ENCODE measurements at regions not wholly inside any gene's neighbourhood (a gene's known extent, or its start where the extent isn't known, plus 50 kb on each side); places are given as distances from the start of the nearest gene placed in this dataset.
"Not testable (repeated sequence)": the region's sequence is repeated elsewhere in the genome, so short reads cannot be mapped to it uniquely, and the experiment has no call there.

DNA sequence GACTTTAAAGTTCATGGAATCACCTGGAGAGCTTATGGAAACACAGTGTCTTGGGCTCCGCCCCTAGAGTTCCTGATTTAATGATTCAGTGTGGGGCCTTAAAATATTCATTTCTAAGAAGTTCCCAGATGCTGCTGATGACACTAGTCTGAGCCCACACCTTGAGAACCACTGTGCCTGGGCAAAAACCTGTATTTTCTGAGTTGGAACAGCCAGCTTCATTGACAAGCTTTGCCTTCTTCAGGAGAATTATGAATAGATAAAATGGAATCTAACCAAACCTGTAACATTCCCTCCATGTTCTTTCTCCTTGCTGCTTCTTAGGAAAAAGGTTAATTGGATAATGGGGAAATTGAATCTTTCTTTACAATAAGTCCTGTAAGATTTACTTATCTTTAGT is 490.7 kb downstream of the DIPK2A start:
- Histone ChIP-seq H3K4me1 (ENCODE audit: control insufficient read depth, insufficient read depth, low read length) (no peaks in the 10 kb centered on the region), H3K36me3 (ENCODE audit: control insufficient read depth, insufficient read depth, low read length) (no peaks in the 10 kb centered on the region), H3K27ac (ENCODE audit: low read depth, low read length) (no peak overlapping the region), H3K9ac (ENCODE audit: low read length) (no peak overlapping the region), H3K27me3 (ENCODE audit: control insufficient read depth, insufficient read depth, low read length) (no peaks in the 10 kb centered on the region), H3K4me3 (ENCODE audit: low read length) (no peak overlapping the region)

DNA sequence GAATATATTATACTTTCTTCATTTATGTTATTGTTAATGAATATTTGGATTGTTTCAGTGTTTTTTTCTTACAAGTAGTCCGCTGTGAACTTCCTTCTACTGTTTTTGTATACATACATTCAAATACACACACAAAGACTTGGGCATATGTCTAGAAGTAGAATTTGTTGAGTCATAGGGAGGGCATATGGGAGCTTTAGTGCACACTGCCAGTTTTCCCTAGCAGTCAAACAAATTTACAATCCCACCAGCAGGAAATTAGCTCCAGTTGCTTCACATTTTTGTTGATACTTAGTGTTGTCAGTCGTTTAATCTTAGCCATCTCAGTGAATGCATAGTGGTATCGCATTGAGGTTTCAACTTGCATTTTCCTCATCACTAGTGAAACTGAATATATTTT is 492.3 kb downstream of the DIPK2A start:
- Histone ChIP-seq H3K27me3 (ENCODE audit: control insufficient read depth, insufficient read depth, low read length) (no peaks in the 10 kb centered on the region), H3K36me3 (ENCODE audit: control insufficient read depth, insufficient read depth, low read length) (no peaks in the 10 kb centered on the region), H3K4me3 (ENCODE audit: low read length) (no peak overlapping the region), H3K9ac (ENCODE audit: low read length) (no peak overlapping the region), H3K4me1 (ENCODE audit: control insufficient read depth, insufficient read depth, low read length) (no peaks in the 10 kb centered on the region), H3K27ac (ENCODE audit: low read depth, low read length) (no peak overlapping the region)

DNA sequence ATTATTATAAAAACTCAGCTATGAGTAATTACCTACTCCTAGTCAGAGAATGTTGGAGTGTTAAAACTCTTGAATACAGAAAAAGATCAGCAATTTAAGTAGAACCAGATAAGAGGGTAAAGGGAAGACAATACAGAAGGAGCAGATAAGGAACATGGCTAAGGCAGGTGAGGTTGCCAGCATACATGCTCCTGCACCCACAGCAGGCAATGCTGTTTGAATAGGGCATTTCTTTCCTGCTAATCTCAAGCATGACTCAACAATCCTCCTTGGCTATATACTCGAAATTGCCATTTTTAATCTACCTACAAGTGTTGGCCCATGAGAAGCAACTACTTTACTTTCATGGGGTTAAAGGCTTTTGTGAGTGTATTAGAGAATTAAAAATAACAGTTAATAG is 494.5 kb downstream of the DIPK2A start:
- Histone ChIP-seq H3K27me3 (ENCODE audit: control insufficient read depth, insufficient read depth, low read length) (no peaks in the 10 kb centered on the region), H3K4me3 (ENCODE audit: low read length) (no peak overlapping the region), H3K9ac (ENCODE audit: low read length) (no peak overlapping the region), H3K36me3 (ENCODE audit: control insufficient read depth, insufficient read depth, low read length) (no peaks in the 10 kb centered on the region), H3K27ac (ENCODE audit: low read depth, low read length) (no peak overlapping the region), H3K4me1 (ENCODE audit: control insufficient read depth, insufficient read depth, low read length) (no peaks in the 10 kb centered on the region)

DNA sequence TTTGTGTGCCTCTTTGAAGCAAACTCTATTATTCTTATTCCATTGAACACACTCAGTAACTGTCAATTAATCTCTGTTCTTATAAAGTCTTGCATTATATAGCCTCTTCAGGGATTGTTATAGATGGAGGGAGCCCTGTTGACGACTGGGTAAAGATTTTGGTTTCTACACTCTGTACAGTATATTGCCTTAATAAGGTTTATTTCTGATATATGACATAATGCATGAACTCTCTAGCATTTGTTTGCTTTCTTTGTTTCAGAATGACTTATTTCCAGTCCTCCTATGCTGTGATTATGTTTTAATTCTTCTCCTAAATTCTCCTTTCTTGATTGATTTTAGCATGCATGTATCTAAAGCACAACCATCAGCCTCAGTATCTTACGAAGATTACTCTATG is 494.9 kb downstream of the DIPK2A start:
- no peak overlapping the region for H3K4me3 ChIP-seq (ENCODE audit: low read length)
- H3K9ac ChIP-seq (ENCODE audit: low read length) = no peak overlapping the region
- H3K36me3 ChIP-seq (ENCODE audit: control insufficient read depth, insufficient read depth, low read length) = no peaks in the 10 kb centered on the region
- no peaks in the 10 kb centered on the region for H3K27me3 ChIP-seq (ENCODE audit: control insufficient read depth, insufficient read depth, low read length)
- no peaks in the 10 kb centered on the region for H3K4me1 ChIP-seq (ENCODE audit: control insufficient read depth, insufficient read depth, low read length)
- no peak overlapping the region for H3K27ac ChIP-seq (ENCODE audit: low read depth, low read length)

DNA sequence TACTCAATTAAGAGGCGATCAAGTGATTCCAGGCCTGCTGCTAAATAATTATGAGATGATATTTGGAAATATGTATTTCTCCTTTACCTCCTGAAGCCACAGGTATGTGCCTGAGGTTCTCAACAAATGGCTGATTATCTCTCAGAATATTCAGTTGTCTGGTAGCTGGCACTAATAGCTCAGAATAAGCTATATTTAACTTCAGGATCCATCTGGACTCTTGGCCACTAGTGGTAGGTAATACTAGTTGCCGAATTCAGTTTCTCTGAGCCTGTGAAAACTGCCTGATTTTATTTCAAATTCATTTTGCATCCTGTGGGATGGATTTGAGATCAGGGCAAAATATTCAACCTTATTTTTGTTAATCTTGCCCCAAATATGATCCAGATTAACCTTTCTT is 499.0 kb downstream of the DIPK2A start:
- H3K9ac ChIP-seq (ENCODE audit: low read length) = no peak overlapping the region
- H3K4me1 ChIP-seq (ENCODE audit: control insufficient read depth, insufficient read depth, low read length) = no peaks in the 10 kb centered on the region
- no peaks in the 10 kb centered on the region for H3K27me3 ChIP-seq (ENCODE audit: control insufficient read depth, insufficient read depth, low read length)
- H3K36me3 ChIP-seq (ENCODE audit: control insufficient read depth, insufficient read depth, low read length) = no peaks in the 10 kb centered on the region
- no peak overlapping the region for H3K27ac ChIP-seq (ENCODE audit: low read depth, low read length)
- H3K4me3 ChIP-seq (ENCODE audit: low read length) = no peak overlapping the region

DNA sequence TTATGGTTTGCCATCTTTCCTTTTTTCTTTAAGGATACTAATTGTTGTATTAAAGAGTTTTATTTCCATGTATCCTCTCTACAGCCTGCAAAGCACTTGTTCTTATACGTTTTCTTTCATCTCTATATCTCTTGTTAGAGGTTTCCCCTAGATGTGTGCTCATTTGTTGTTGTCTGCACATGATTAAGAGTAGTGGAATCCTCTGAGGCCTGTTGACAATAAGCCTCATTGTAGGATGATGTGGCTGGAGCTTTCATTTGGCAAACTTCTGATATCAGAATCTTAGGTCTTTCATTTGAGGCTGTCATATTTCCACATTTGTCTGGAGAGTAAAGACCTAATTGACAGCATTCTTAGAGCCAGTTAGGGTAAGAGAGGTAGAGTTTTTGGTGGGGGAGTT is 506.0 kb downstream of the DIPK2A start:
- no peak overlapping the region for H3K27ac ChIP-seq (ENCODE audit: low read depth, low read length)
- no peaks in the 10 kb centered on the region for H3K36me3 ChIP-seq (ENCODE audit: control insufficient read depth, insufficient read depth, low read length)
- no peaks in the 10 kb centered on the region for H3K4me1 ChIP-seq (ENCODE audit: control insufficient read depth, insufficient read depth, low read length)
- no peak overlapping the region for H3K4me3 ChIP-seq (ENCODE audit: low read length)
- no peaks in the 10 kb centered on the region for H3K27me3 ChIP-seq (ENCODE audit: control insufficient read depth, insufficient read depth, low read length)
- no peak overlapping the region for H3K9ac ChIP-seq (ENCODE audit: low read length)

DNA sequence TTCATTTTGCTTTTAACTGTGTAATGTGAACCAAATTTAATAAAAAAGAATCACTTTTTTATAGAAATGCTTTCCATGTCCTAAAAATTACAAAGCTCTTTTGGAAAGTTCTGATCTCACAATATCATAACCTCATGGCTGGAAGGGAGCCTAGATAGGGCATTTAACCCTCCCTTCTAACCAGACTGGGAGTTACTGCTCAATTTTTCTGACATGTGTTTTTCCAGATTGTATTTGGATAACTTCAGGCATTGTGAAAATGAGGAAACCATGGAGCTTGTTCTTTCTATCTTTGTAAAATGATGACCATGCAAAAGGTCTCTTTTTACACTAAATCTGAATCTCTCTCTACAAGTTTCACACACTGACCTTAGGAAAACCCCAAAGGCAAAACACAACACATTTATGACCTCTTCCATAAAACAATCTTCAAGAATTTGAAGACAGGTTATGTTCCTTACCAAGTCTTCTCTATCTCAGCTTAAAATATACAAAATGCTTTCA is 508.8 kb downstream of the DIPK2A start:
- Histone ChIP-seq H3K4me3 (ENCODE audit: low read length) (no peak overlapping the region), H3K27ac (ENCODE audit: low read depth, low read length) (no peak overlapping the region), H3K9ac (ENCODE audit: low read length) (no peak overlapping the region), H3K36me3 (ENCODE audit: control insufficient read depth, insufficient read depth, low read length) (no peaks in the 10 kb centered on the region), H3K27me3 (ENCODE audit: control insufficient read depth, insufficient read depth, low read length) (no peaks in the 10 kb centered on the region), H3K4me1 (ENCODE audit: control insufficient read depth, insufficient read depth, low read length) (no peaks in the 10 kb centered on the region)

DNA sequence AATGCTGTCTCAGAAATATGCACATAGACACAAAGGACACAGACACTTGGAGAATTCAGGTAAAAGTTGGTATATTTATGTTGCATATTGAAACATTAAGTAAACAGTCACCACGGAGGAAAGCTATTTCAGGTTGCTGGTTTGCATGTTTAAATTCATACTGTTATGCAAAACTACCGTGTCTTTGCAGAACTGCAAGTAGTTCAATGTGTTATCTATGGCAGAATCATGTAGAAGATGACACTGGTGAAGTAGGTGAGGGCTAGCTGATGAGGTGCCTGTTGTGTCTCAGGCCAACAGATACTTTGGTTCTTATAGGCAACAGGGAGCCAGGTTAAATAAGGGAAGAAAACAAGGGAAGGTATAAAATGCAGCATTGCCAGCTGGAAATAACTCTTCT is 511.3 kb downstream of the DIPK2A start:
- no peaks in the 10 kb centered on the region for H3K36me3 ChIP-seq (ENCODE audit: control insufficient read depth, insufficient read depth, low read length)
- no peak overlapping the region for H3K4me3 ChIP-seq (ENCODE audit: low read length)
- H3K27ac ChIP-seq (ENCODE audit: low read depth, low read length) = no peak overlapping the region
- H3K9ac ChIP-seq (ENCODE audit: low read length) = no peak overlapping the region
- no peaks in the 10 kb centered on the region for H3K27me3 ChIP-seq (ENCODE audit: control insufficient read depth, insufficient read depth, low read length)
- H3K4me1 ChIP-seq (ENCODE audit: control insufficient read depth, insufficient read depth, low read length) = no peaks in the 10 kb centered on the region

DNA sequence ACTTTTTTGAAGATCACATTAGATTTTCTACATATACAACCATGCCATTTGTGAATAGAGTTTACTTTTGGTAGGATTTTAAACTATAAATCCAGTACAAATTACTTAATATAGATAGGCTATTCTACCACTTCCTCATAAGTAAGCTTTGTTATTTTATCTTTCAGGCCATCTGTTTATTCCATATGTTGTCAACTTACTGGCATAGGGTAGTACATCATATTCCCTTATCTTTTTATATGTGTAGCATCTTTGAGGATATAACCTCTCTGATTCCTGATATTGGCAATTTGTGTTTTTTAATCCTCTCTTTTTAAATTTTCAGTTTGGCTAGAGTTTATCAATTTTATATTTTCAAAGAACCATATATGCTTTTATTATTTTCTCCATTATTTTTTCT is 515.4 kb downstream of the DIPK2A start:
- Histone ChIP-seq H3K9ac (ENCODE audit: low read length) (no peak overlapping the region), H3K27me3 (ENCODE audit: control insufficient read depth, insufficient read depth, low read length) (no peaks in the 10 kb centered on the region), H3K36me3 (ENCODE audit: control insufficient read depth, insufficient read depth, low read length) (no peaks in the 10 kb centered on the region), H3K27ac (ENCODE audit: low read depth, low read length) (no peak overlapping the region), H3K4me1 (ENCODE audit: control insufficient read depth, insufficient read depth, low read length) (no peaks in the 10 kb centered on the region), H3K4me3 (ENCODE audit: low read length) (no peak overlapping the region)

DNA sequence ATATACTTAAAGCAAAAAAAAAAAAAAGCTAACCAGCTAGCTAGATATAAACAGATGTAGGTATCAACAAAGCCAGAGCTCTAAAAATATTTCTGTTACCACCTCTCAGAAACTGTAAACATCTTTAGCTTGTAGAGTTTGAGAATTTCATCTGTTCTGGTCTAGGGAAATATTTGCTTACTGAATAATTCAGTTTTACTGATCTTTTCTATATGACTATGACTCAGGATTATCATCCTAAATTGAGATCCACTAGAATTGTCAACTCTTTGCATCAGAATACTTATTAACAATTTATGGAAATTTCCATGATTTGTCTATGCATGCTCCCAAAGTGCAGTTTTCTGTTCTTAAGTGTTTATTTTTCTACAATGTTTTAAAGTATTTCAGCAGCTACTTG is 517.3 kb downstream of the DIPK2A start:
- H3K4me3 ChIP-seq (ENCODE audit: low read length) = no peak overlapping the region
- H3K36me3 ChIP-seq (ENCODE audit: control insufficient read depth, insufficient read depth, low read length) = no peaks in the 10 kb centered on the region
- H3K27me3 ChIP-seq (ENCODE audit: control insufficient read depth, insufficient read depth, low read length) = no peaks in the 10 kb centered on the region
- no peak overlapping the region for H3K27ac ChIP-seq (ENCODE audit: low read depth, low read length)
- no peak overlapping the region for H3K9ac ChIP-seq (ENCODE audit: low read length)
- H3K4me1 ChIP-seq (ENCODE audit: control insufficient read depth, insufficient read depth, low read length) = no peaks in the 10 kb centered on the region

DNA sequence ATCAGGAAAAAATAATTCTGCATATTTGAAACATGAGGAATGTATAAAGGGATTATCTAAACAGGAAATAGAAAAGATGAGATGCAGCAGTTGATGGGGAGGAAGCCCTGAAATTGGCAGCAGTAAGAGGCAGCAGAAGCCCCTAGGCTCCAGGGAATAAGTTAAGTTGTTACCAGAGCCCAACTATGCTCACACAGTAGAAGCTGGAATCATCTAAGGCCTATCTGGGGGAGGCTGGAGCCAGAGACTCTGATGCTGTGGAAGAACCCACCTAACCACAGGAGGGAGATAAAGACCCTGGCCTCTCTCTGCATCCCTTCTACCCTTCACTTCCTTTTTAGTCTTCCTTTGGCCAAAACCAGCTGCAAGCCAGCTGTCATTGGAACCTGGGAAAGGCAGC is 519.7 kb downstream of the DIPK2A start:
- Histone ChIP-seq H3K4me1 (ENCODE audit: control insufficient read depth, insufficient read depth, low read length) (no peaks in the 10 kb centered on the region), H3K27me3 (ENCODE audit: control insufficient read depth, insufficient read depth, low read length) (no peaks in the 10 kb centered on the region), H3K36me3 (ENCODE audit: control insufficient read depth, insufficient read depth, low read length) (no peaks in the 10 kb centered on the region), H3K4me3 (ENCODE audit: low read length) (no peak overlapping the region), H3K9ac (ENCODE audit: low read length) (no peak overlapping the region), H3K27ac (ENCODE audit: low read depth, low read length) (no peak overlapping the region)

DNA sequence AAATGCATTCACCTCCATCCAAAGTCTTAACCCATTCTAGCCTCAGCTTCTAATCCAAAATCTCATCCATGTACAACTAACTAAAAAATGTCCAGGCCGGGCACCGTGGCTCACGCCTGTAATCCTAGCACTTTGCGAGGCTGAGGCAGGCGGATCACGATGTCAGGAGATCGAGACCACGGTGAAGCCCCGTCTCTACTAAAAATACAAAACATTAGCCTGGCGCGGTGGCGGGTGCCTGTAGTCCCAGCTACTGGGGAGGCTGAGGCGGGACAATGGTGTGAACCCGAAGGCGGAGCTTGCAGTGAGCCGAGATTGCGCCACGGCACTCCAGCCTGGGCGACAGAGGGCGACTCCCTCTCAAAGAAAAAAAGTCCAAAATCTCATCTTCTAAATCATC is 523.0 kb downstream of the DIPK2A start:
- not testable (repeated sequence) for H3K4me3 ChIP-seq (ENCODE audit: low read length); H3K27ac ChIP-seq (ENCODE audit: low read depth, low read length); H3K4me1 ChIP-seq (ENCODE audit: control insufficient read depth, insufficient read depth, low read length); H3K36me3 ChIP-seq (ENCODE audit: control insufficient read depth, insufficient read depth, low read length); H3K9ac ChIP-seq (ENCODE audit: low read length); H3K27me3 ChIP-seq (ENCODE audit: control insufficient read depth, insufficient read depth, low read length)

DNA sequence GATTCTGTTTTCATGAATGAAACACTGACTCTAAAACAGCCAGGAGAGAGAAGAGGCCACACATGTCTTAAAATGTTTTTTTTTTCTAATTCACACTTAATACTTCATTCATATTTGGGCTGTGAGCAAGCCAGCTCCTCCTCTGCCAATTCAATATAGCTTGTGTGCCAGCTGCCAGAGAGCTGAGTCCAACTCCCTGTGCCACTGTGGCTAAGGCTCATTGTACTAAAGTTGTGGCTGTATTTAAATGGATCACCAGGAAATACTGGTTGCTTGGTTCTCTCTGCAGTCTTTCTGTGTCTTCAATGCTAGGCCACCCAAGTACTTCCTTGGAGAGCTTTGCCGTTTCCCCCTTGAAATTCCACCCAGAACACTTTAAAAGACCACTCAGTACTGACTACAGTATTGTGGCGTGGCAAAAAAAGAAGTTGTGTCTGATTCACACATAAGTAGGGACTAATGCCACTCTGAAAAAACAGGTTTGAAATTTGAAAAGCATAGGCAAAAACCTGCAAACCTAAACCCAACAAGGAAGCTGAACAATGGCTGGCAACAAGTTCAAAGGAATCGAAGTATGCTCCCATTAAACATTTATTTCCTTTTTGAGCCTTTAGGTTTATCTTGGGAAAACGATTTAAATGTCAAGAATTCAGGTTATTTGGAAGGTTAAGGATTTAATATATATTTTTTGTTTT is 524.7 kb downstream of the DIPK2A start:
- no peak overlapping the region for H3K27ac ChIP-seq (ENCODE audit: low read depth, low read length)
- H3K9ac ChIP-seq (ENCODE audit: low read length) = no peak overlapping the region
- no peaks in the 10 kb centered on the region for H3K36me3 ChIP-seq (ENCODE audit: control insufficient read depth, insufficient read depth, low read length)
- no peaks in the 10 kb centered on the region for H3K4me1 ChIP-seq (ENCODE audit: control insufficient read depth, insufficient read depth, low read length)
- no peak overlapping the region for H3K4me3 ChIP-seq (ENCODE audit: low read length)
- H3K27me3 ChIP-seq (ENCODE audit: control insufficient read depth, insufficient read depth, low read length) = no peaks in the 10 kb centered on the region
